Kidney epithelial cell (primary cell): ENCODE measurements at regions not wholly inside any gene's neighbourhood (a gene's known extent, or its start where the extent isn't known, plus 50 kb on each side); places are given as distances from the start of the nearest gene placed in this dataset.

Experiments
- DNase-seq: peaks from one replicate; pipeline ENCODE4 v3.0.0-alpha.2; 2010; ENCODE audit warnings: low read depth
- H3K27me3 ChIP-seq: 2 replicates; pipeline ENCODE4 v1.6.0; 2011; ENCODE audit warnings: low read length; ENCODE audit not compliant: control insufficient read depth, insufficient read depth
- H3K36me3 ChIP-seq: 2 replicates; pipeline ENCODE4 v1.5.1; 2011; ENCODE audit warnings: low read length; ENCODE audit not compliant: control insufficient read depth, insufficient read depth
- H3K4me3 ChIP-seq: 2 replicates; pipeline ENCODE4 v1.5.1; 2011; ENCODE audit warnings: low read depth, mild to moderate bottlenecking, control low read depth, low read length
- TF ChIP-seq, protein P1 (sequence below): IDR thresholded peaks from 2 replicates; pipeline ENCODE4 v1.5.1; 2011; ENCODE audit warnings: mild to moderate bottlenecking, moderate library complexity, low read length, control low read depth, inconsistent platforms; ENCODE audit not compliant: insufficient read depth, poor library complexity, severe bottlenecking

- Histone ChIP-seq H3K27me3 (no peaks in the 10 kb centered on the region), H3K36me3 (no peaks in the 10 kb centered on the region), H3K4me3 (no peak overlapping the region)
- DNase-seq: no peak
- TF ChIP-seq, protein P1, sequence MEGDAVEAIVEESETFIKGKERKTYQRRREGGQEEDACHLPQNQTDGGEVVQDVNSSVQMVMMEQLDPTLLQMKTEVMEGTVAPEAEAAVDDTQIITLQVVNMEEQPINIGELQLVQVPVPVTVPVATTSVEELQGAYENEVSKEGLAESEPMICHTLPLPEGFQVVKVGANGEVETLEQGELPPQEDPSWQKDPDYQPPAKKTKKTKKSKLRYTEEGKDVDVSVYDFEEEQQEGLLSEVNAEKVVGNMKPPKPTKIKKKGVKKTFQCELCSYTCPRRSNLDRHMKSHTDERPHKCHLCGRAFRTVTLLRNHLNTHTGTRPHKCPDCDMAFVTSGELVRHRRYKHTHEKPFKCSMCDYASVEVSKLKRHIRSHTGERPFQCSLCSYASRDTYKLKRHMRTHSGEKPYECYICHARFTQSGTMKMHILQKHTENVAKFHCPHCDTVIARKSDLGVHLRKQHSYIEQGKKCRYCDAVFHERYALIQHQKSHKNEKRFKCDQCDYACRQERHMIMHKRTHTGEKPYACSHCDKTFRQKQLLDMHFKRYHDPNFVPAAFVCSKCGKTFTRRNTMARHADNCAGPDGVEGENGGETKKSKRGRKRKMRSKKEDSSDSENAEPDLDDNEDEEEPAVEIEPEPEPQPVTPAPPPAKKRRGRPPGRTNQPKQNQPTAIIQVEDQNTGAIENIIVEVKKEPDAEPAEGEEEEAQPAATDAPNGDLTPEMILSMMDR: no peak
Measured at GRCh38 chr9:118751848-118752223, 617.4 kb downstream of the BRINP1 start.

GRCh38 chr9:118761016-118761790 lies 608.0 kb downstream of the BRINP1 start:
- peak; percentile 5 for DNase-seq
- Histone ChIP-seq H3K27me3 (no peaks in the 10 kb centered on the region), H3K36me3 (no peaks in the 10 kb centered on the region), H3K4me3 (no peak overlapping the region)
- TF ChIP-seq, protein P1: no peak

DNA sequence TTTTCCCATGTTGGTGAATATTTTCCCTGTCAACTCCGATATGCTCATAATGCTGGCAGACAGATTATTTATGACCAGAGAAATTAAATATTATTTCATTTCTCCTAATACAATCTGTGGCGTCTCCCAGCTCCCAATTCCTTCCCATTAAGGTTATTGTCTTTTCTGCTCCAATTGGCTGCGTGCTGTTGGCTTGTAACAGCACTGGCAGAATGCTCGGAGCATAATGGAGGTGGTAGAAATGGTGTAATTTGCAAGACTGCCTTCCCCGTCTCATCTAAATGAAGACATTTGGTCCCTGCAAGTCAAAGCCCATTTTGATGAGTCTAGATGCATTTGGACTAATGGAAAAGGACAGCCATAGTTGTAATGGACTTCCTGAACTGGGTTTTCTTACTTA lies 601.7 kb downstream of the BRINP1 start:
- Histone ChIP-seq H3K36me3 (no peaks in the 10 kb centered on the region), H3K27me3 (no peaks in the 10 kb centered on the region), H3K4me3 (no peak overlapping the region)
- TF ChIP-seq, protein P1: no peak
- DNase-seq: no peak

GRCh38 chr9:118782790-118783463 lies 586.3 kb downstream of the BRINP1 start:
- no peak overlapping the region for H3K4me3 ChIP-seq
- no peaks in the 10 kb centered on the region for H3K36me3 ChIP-seq
- H3K27me3 ChIP-seq: no peaks in the 10 kb centered on the region
- no peak for DNase-seq
- TF ChIP-seq, protein P1: no peak

- Histone ChIP-seq H3K4me3 (no peak overlapping the region), H3K27me3 (no peaks in the 10 kb centered on the region), H3K36me3 (no peaks in the 10 kb centered on the region)
- TF ChIP-seq, protein P1: no peak
- no peak for DNase-seq
Measured at GRCh38 chr9:118784033-118784432, 585.2 kb downstream of the BRINP1 start.
